H1 (cell line): ENCODE measurements at regions not wholly inside any gene's neighbourhood (a gene's known extent, or its start where the extent isn't known, plus 50 kb on each side); places are given as distances from the start of the nearest gene placed in this dataset.

Experiments used
- KDM1A ChIP-seq: fragments of 200-600, 300-600 bp; sonication (generic); IDR thresholded peaks from 2 replicates; pipeline ENCODE4 v1.7.1; 2016; ENCODE audit warnings: mild to moderate bottlenecking, low read length, borderline replicate concordance

DNA sequence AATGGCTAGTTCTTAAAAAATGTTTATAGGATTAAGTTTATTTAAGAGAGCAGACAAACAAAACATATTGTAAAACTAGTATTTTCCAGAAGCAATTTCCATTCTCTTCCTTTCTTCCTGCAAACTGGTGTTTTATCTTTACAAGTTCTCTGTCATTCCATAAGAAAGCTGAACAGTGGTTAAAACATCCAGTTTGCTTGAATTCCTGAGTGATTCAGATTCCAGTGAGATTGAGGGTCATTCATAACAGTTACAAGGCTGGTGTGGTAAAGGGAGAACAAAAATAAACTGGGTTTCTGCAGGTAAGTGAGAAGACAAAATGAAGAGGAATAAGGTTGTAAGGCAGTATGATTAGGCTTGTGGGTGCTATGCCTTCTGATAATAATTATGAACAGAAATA lies 544.8 kb upstream of the DIPK2B start (continued):
- TF ChIP-seq KDM1A: no peak
- TF ChIP-seq, all 59 proteins: peak for 0
